Endothelial cell of umbilical vein (primary cell): ENCODE measurements at regions not wholly inside any gene's neighbourhood (a gene's known extent, or its start where the extent isn't known, plus 50 kb on each side); places are given as distances from the start of the nearest gene placed in this dataset.

Experiments used
- CTCF ChIP-seq, 2 donors: IDR thresholded peaks; 1 replicate in 1 of 2; 2 replicates in 1 of 2; pipeline ENCODE4 v1.5.1; 2011; ENCODE audit warnings: low read length in 2 of 2, mild to moderate bottlenecking in 2 of 2, moderate library complexity in 2 of 2, control low read depth in 1 of 2, inconsistent platforms in 1 of 2, low read depth in 1 of 2; ENCODE audit not compliant: insufficient read depth in 1 of 2; ENCODE audit errors: extremely low read depth in 1 of 2
- EZH2 ChIP-seq: IDR thresholded peaks from 2 replicates; pipeline ENCODE4 v1.6.1; 2012; ENCODE audit warnings: borderline replicate concordance, low read depth, mild to moderate bottlenecking, moderate library complexity, low read length, inconsistent platforms; ENCODE audit not compliant: severe bottlenecking
- GATA2 ChIP-seq: IDR thresholded peaks from 2 replicates; pipeline ENCODE4 v1.7.0; 2011; ENCODE audit warnings: low read depth, mild to moderate bottlenecking, moderate library complexity, mixed read lengths, low read length; ENCODE audit not compliant: insufficient read length, insufficient read depth
- JUN ChIP-seq: IDR thresholded peaks from 2 replicates; pipeline ENCODE4 v1.6.1; 2011; ENCODE audit warnings: borderline replicate concordance, low read depth; ENCODE audit not compliant: insufficient read length, insufficient read depth
- MAX ChIP-seq: IDR thresholded peaks from 2 replicates; pipeline ENCODE4 v1.6.1; 2011; ENCODE audit not compliant: insufficient read depth, insufficient read length
- POLR2A ChIP-seq: IDR thresholded peaks from 2 replicates; pipeline ENCODE4 v1.6.1; 2012; ENCODE audit warnings: low read depth, mild to moderate bottlenecking, control low read depth, low read length
- POLR2AphosphoS5 ChIP-seq: IDR thresholded peaks from 2 replicates; pipeline ENCODE4 v1.6.1; 2012; ENCODE audit warnings: low read depth, mild to moderate bottlenecking, control low read depth, low read length, moderate library complexity; ENCODE audit not compliant: insufficient read depth

- TF ChIP-seq CTCF (IDR thresholded peaks at IDR 0.05; ENCODE audit: extremely low read depth in 1 of 2, insufficient read depth in 1 of 2, low read depth in 1 of 2, low read length in 2 of 2) (no peak), JUN (no peak), EZH2 (no peak), POLR2AphosphoS5 (no peak), MAX (no peak), POLR2A (no peak), GATA2 (no peak)
Observed at GRCh38 chr4:152083338-152083737, 322.5 kb upstream of the GATB start.
